ENCODE measurements at regions not wholly inside any gene's neighbourhood (a gene's known extent, or its start where the extent isn't known, plus 50 kb on each side); places are given as distances from the start of the nearest gene placed in this dataset.
"Not testable (repeated sequence)": the region's sequence is repeated elsewhere in the genome, so short reads cannot be mapped to it uniquely, and the experiment has no call there.

DNA sequence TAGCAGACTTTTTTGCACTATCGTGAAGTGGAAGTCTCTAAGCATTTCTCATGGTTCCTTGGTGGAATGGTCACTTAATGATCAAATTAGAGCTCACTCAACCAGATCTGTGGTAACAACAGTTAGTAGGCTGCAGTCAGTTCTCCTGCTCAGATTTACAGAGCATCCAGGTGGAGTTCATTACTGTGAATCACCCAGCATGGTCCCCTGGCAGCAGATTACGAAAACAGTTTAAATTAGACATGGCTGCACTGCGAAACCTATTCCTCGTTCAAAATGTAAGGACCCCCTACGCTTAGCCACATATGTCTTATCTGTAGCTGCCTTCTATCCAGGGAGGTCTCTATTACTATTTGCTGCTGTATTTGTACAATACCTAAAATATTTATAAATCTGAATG, 823.6 kb upstream of the ARRDC3 start:
- no peaks in the 10 kb centered on the region for H3K79me2 ChIP-seq (replicated peaks; ENCODE audit: insufficient read depth, low read length)
- H3K4me2 ChIP-seq (ENCODE audit: low read length): no peak overlapping the region

GRCh38 chr5:92199035-92199434, 815.9 kb upstream of the ARRDC3 start:
- not testable (repeated sequence) for H3K79me2 ChIP-seq (replicated peaks; ENCODE audit: insufficient read depth, low read length); H3K27ac ChIP-seq (ENCODE audit: low read length); H3K4me3 ChIP-seq (ENCODE audit: low read length)

More for the DNA sequence above, 823.6 kb upstream of the ARRDC3 start:
- Histone ChIP-seq H3K4me3 (ENCODE audit: low read length) (no peak overlapping the region), H3K9me2 (ENCODE audit: insufficient read depth, low read length) (no peaks in the 10 kb centered on the region), H3K36me3 (ENCODE audit: insufficient read depth, low read length) (no peaks in the 10 kb centered on the region), H3K27me3 (ENCODE audit: insufficient read depth, low read depth, low read length) (no peaks in the 10 kb centered on the region), H2AFZ (ENCODE audit: low read depth, low read length) (no peak overlapping the region), H3K9ac (ENCODE audit: low read length) (no peak overlapping the region), H3F3A (ENCODE audit: insufficient read depth, low read length, poor library complexity, severe bottlenecking) (no peaks in the 10 kb centered on the region), H3K27ac (ENCODE audit: low read length) (no peak overlapping the region), H3K9me3 (ENCODE audit: low read length) (no peaks in the 10 kb centered on the region), H4K20me1 (ENCODE audit: insufficient read depth) (no peaks in the 10 kb centered on the region)
- no peak for TF ChIP-seq TAF1 (IDR thresholded peaks at IDR 0.05; ENCODE audit: low read depth)
- no peak for TF ChIP-seq POLR2AphosphoS5 (IDR thresholded peaks at IDR 0.05)
- no peak for TF ChIP-seq RAD21 (conservative IDR thresholded peaks at IDR 0.05)
- no peak for TF ChIP-seq CTCF (IDR thresholded peaks at IDR 0.05; ENCODE audit: poor library complexity, severe bottlenecking)
- TF ChIP-seq SMC3 (conservative IDR thresholded peaks at IDR 0.05; ENCODE audit: poor library complexity): no peak
- no peak for TF ChIP-seq EZH2 (IDR thresholded peaks at IDR 0.05; ENCODE audit: borderline replicate concordance, insufficient read depth, low read length, poor library complexity, severe bottlenecking)
- no peak for TF ChIP-seq MXI1 (conservative IDR thresholded peaks at IDR 0.05; ENCODE audit: poor library complexity, severe bottlenecking)
- no peak for TF ChIP-seq REST (IDR thresholded peaks at IDR 0.05; ENCODE audit: borderline replicate concordance)
- no peak for TF ChIP-seq EP300 (conservative IDR thresholded peaks at IDR 0.05; ENCODE audit: poor library complexity, severe bottlenecking)

DNA sequence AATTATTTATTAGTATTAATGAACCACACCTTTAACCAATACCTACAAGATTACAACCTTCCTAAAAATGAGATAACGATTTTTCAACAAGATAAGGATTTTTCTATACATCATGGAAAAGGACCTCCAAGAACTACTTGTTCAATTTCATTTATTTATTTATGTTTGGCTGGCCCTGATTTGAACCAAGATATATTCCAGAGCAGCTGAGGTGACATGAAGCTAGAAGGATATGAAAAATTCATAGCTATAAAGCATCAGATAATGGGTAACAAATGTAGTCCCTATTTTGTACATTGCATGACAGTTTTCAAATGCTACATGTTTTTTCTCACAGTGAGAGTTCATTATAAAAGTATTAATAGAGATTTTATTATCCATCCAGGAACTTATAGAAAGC, 798.5 kb upstream of the ARRDC3 start:
- Histone ChIP-seq H3K9me3 (ENCODE audit: low read length) (no peaks in the 10 kb centered on the region), H3K79me2 (replicated peaks; ENCODE audit: insufficient read depth, low read length) (no peaks in the 10 kb centered on the region), H3K9me2 (ENCODE audit: insufficient read depth, low read length) (no peaks in the 10 kb centered on the region), H3K27me3 (ENCODE audit: insufficient read depth, low read depth, low read length) (no peaks in the 10 kb centered on the region), H3K4me3 (ENCODE audit: low read length) (no peak overlapping the region), H3K9ac (ENCODE audit: low read length) (no peak overlapping the region), H3K4me2 (ENCODE audit: low read length) (no peak overlapping the region), H4K20me1 (ENCODE audit: insufficient read depth) (no peaks in the 10 kb centered on the region), H3F3A (ENCODE audit: insufficient read depth, low read length, poor library complexity, severe bottlenecking) (no peaks in the 10 kb centered on the region), H3K36me3 (ENCODE audit: insufficient read depth, low read length) (no peaks in the 10 kb centered on the region), H3K27ac (ENCODE audit: low read length) (no peak overlapping the region), H2AFZ (ENCODE audit: low read depth, low read length) (no peak overlapping the region)
- no peak for TF ChIP-seq CTCF (IDR thresholded peaks at IDR 0.05; ENCODE audit: poor library complexity, severe bottlenecking)
- TF ChIP-seq MXI1 (conservative IDR thresholded peaks at IDR 0.05; ENCODE audit: poor library complexity, severe bottlenecking): no peak
- TF ChIP-seq RAD21 (conservative IDR thresholded peaks at IDR 0.05): no peak
- no peak for TF ChIP-seq POLR2AphosphoS5 (IDR thresholded peaks at IDR 0.05)
- no peak for TF ChIP-seq REST (IDR thresholded peaks at IDR 0.05; ENCODE audit: borderline replicate concordance)
- TF ChIP-seq TAF1 (IDR thresholded peaks at IDR 0.05; ENCODE audit: low read depth): no peak
- no peak for TF ChIP-seq EZH2 (IDR thresholded peaks at IDR 0.05; ENCODE audit: borderline replicate concordance, insufficient read depth, low read length, poor library complexity, severe bottlenecking)
- TF ChIP-seq SMC3 (conservative IDR thresholded peaks at IDR 0.05; ENCODE audit: poor library complexity): no peak
- no peak for TF ChIP-seq EP300 (conservative IDR thresholded peaks at IDR 0.05; ENCODE audit: poor library complexity, severe bottlenecking)

More at GRCh38 chr5:92199035-92199434, 815.9 kb upstream of the ARRDC3 start:
- H3K36me3 ChIP-seq (ENCODE audit: insufficient read depth, low read length); H2AFZ ChIP-seq (ENCODE audit: low read depth, low read length); H3F3A ChIP-seq (ENCODE audit: insufficient read depth, low read length, poor library complexity, severe bottlenecking); H3K9me2 ChIP-seq (ENCODE audit: insufficient read depth, low read length); H3K9ac ChIP-seq (ENCODE audit: low read length); H3K27me3 ChIP-seq (ENCODE audit: insufficient read depth, low read depth, low read length); H3K4me2 ChIP-seq (ENCODE audit: low read length); H3K9me3 ChIP-seq (ENCODE audit: low read length); H4K20me1 ChIP-seq (ENCODE audit: insufficient read depth): not testable (repeated sequence)
